Thyroid gland (tissue), 4 donors: ENCODE measurements at regions not wholly inside any gene's neighbourhood (a gene's known extent, or its start where the extent isn't known, plus 50 kb on each side); places are given as distances from the start of the nearest gene placed in this dataset.

Experiments
- CTCF ChIP-seq, 6 experiments: fragments of 200-600 bp in 3 of 6; fragments of 450-650 bp in 3 of 6; sonication (generic) in 3 of 6; IDR thresholded peaks; one replicate each; pipeline ENCODE4 v1.5.1; 2016 to 2019; ENCODE audit warnings: antibody characterized with exemption in 6 of 6, mild to moderate bottlenecking in 2 of 6, inconsistent platforms in 1 of 6, moderate library complexity in 1 of 6
- POLR2A ChIP-seq, 2 donors: fragments of 450-650 bp; IDR thresholded peaks; one replicate each; pipeline ENCODE4 v1.6.1; 2017; ENCODE audit warnings: antibody characterized with exemption in 2 of 2, mild to moderate bottlenecking in 2 of 2, moderate library complexity in 1 of 2

GRCh38 chr7:86932038-86932512 lies 127.4 kb downstream of the ELAPOR2 start:
- no peak for TF ChIP-seq CTCF (IDR thresholded peaks at IDR 0.05)
- no peak for TF ChIP-seq POLR2A (IDR thresholded peaks at IDR 0.05)
